GM12878 (cell line): ENCODE measurements at regions not wholly inside any gene's neighbourhood (a gene's known extent, or its start where the extent isn't known, plus 50 kb on each side); places are given as distances from the start of the nearest gene placed in this dataset.

Source experiments
- ATAC-seq: fragments of 200-7000 bp; cut with Tn5 transposase; 3 replicates; pipeline ENCODE4 v1.9.1; 2020; ENCODE audit warnings: mild to moderate bottlenecking, moderate library complexity
- BruUV-seq: library from RNA; stranded (reverse); fragments of 400-500 nt; replicated peaks from 2 replicates; lab custom pipeline; 2021; lab: Mats Ljungman, UMichigan
- CTCF ChIA-PET: fragments of 300-600 bp; sonication (Branson Sonifier 250); formaldehyde crosslinking; extraction: SDS; loops from one replicate; lab custom pipeline; 2021; ENCODE audit warnings: inconsistent platforms; lab: Yijun Ruan, JAX
- POLR2A ChIA-PET: fragments of 350-600 bp; formaldehyde crosslinking; extraction: SDS; loops from one replicate; lab custom pipeline; 2021; ENCODE audit warnings: inconsistent platforms; lab: Charles Lee
- RAD21 ChIA-PET: fragments of 300-600 bp; sonication (Branson Sonifier 250); formaldehyde crosslinking; loops from one replicate; lab custom pipeline; 2023; ENCODE audit warnings: antibody characterized with exemption; ENCODE audit not compliant: unreplicated experiment; lab: Charles Lee
- SMC1A ChIA-PET: fragments of 300-600 bp; sonication (Branson Sonifier 250); formaldehyde crosslinking; loops from one replicate; lab custom pipeline; 2023; ENCODE audit not compliant: unreplicated experiment, uncharacterized antibody; lab: Charles Lee
- DNase-seq: peaks from one replicate; pipeline ENCODE4 v3.0.0-alpha.2; 2011; ENCODE audit warnings: low read depth, low spot score
- FAIRE-seq: peaks from 3 replicates; lab custom pipeline; 2011; peaks lifted over from hg19 to GRCh38; lab: Jason Lieb, UNC
- H2AFZ ChIP-seq: 2 replicates; pipeline ENCODE4 v1.6.0; 2011; ENCODE audit warnings: low read depth, low read length, control low read depth; ENCODE audit not compliant: control insufficient read depth
- H3K27ac ChIP-seq: 2 replicates; pipeline ENCODE4 v1.5.1; 2011; ENCODE audit warnings: control low read depth; ENCODE audit not compliant: control insufficient read depth, insufficient read depth
- H3K27me3 ChIP-seq, 2 experiments: replicated peaks in 1 of 2; 2 replicates each; pipeline versions ENCODE4 v1.6.0 to v1.6.1; 2011; ENCODE audit warnings: low read length in 1 of 2; ENCODE audit not compliant: control insufficient read depth in 2 of 2, insufficient read depth in 2 of 2
- H3K36me3 ChIP-seq, 2 experiments: 2 replicates each; pipeline ENCODE4 v1.5.1; 2011; ENCODE audit warnings: low read length in 1 of 2; ENCODE audit not compliant: control insufficient read depth in 2 of 2, insufficient read depth in 2 of 2
- H3K4me1 ChIP-seq: 2 replicates; pipeline ENCODE4 v1.6.1; 2011; ENCODE audit warnings: mild to moderate bottlenecking, low read length, moderate library complexity, mixed read lengths; ENCODE audit not compliant: control insufficient read depth, insufficient read depth
- H3K4me2 ChIP-seq: 2 replicates; pipeline ENCODE4 v1.6.0; 2011; ENCODE audit warnings: control low read depth; ENCODE audit not compliant: control insufficient read depth, insufficient read depth
- H3K4me3 ChIP-seq: fragments of 200-600 bp; sonication (generic); 2 replicates; pipeline ENCODE4 v1.5.1; 2016
- H3K79me2 ChIP-seq: 2 replicates; pipeline ENCODE4 v1.6.0; 2011; ENCODE audit warnings: low read length; ENCODE audit not compliant: control insufficient read depth, insufficient read depth
- H3K9ac ChIP-seq: 2 replicates; pipeline ENCODE4 v1.8.0; 2011; ENCODE audit warnings: low read length, control low read depth, mixed read lengths; ENCODE audit not compliant: control insufficient read depth, insufficient read depth
- H3K9me3 ChIP-seq: replicated peaks from 3 replicates; pipeline ENCODE4 v1.5.1; 2011; ENCODE audit warnings: mild to moderate bottlenecking, low read length; ENCODE audit not compliant: control insufficient read depth, insufficient read depth
- H4K20me1 ChIP-seq: 2 replicates; pipeline ENCODE4 v1.6.0; 2011; ENCODE audit not compliant: control insufficient read depth, insufficient read depth
- BCL11A ChIP-seq: IDR thresholded peaks from 2 replicates; pipeline ENCODE4 v1.6.1; 2011; ENCODE audit warnings: low read depth, low read length
- BHLHE40 ChIP-seq, 2 experiments: fragments of 450-650 bp in 1 of 2; IDR thresholded peaks; 2 replicates each; pipeline ENCODE4 v1.6.1; 2011 to 2017; ENCODE audit warnings: low read depth in 2 of 2, borderline replicate concordance in 1 of 2, improper control_type of control experiment in 1 of 2, low read length in 1 of 2, mild to moderate bottlenecking in 1 of 2
- CHD4 ChIP-seq: fragments of 200-600 bp; sonication (generic); IDR thresholded peaks from 2 replicates; pipeline ENCODE4 v1.6.1; 2016; ENCODE audit warnings: mild to moderate bottlenecking
- ETV6 ChIP-seq, 2 experiments: fragments of 450-650 bp in 1 of 2; IDR thresholded peaks in 1 of 2; conservative IDR thresholded peaks in 1 of 2; 2 replicates each; pipeline ENCODE4 v1.6.1; 2014; ENCODE audit warnings: antibody characterized with exemption in 1 of 2, borderline replicate concordance in 1 of 2, low read depth in 1 of 2, mild to moderate bottlenecking in 1 of 2, moderate library complexity in 1 of 2
- HDAC2 ChIP-seq: fragments of 200-600 bp; sonication (generic); IDR thresholded peaks from 2 replicates; pipeline ENCODE4 v1.6.1; 2017
- HDGF ChIP-seq: fragments of 450-650 bp; IDR thresholded peaks from 2 replicates; pipeline ENCODE4 v1.6.1; 2016; ENCODE audit warnings: antibody characterized with exemption
- HSF1 ChIP-seq: fragments of 150-350 bp; IDR thresholded peaks from 2 replicates; pipeline ENCODE4 v1.6.1; 2014; ENCODE audit warnings: mild to moderate bottlenecking, low read depth, low read length
- IRF4 ChIP-seq: IDR thresholded peaks from 2 replicates; pipeline ENCODE4 v1.6.1; 2011; ENCODE audit warnings: low read depth, low read length
- RB1 ChIP-seq: fragments of 450-650 bp; formaldehyde crosslinking; IDR thresholded peaks from 2 replicates; pipeline ENCODE4 v1.6.1; 2017; ENCODE audit warnings: mild to moderate bottlenecking, borderline replicate concordance
- SMC3 ChIP-seq: IDR thresholded peaks from 2 replicates; pipeline ENCODE4 v1.6.1; 2011; ENCODE audit warnings: low read length, improper control_type of control experiment, borderline replicate concordance
- YY1 ChIP-seq: IDR thresholded peaks from 2 replicates; pipeline ENCODE4 v1.6.1; 2011; ENCODE audit warnings: low read depth, mild to moderate bottlenecking, low read length
- WGBS: methylation state at CpG from one replicate; pipeline ENCODE4 v1.1.6; 2016; ENCODE audit warnings: low lambda C conversion rate; ENCODE audit not compliant: insufficient replicate concordance, insufficient coverage; ENCODE audit errors: missing lambda C conversion rate; 5-methylcytosine and 5-hydroxymethylcytosine counted together
- in situ Hi-C: fragments of 300-500 bp; cut with MboI; formaldehyde crosslinking; loops from 9 replicates; pipeline ENCODE4 v1.14.3; 2018; ENCODE audit warnings: mixed read lengths
- intact Hi-C: fragments of 100-400 bp; cut with micrococcal nuclease; formaldehyde crosslinking; loops from one replicate; pipeline ENCODE4 v1.14.2; 2022; ENCODE audit not compliant: unreplicated experiment
- TF ChIP-seq, protein P1 (sequence below): fragments of 450-650 bp; formaldehyde crosslinking; IDR thresholded peaks from 2 replicates; pipeline ENCODE4 v1.5.0; 2022; ENCODE audit warnings: mild to moderate bottlenecking, missing genetic modification characterization
- TF ChIP-seq, protein P2 (sequence below): fragments of 450-650 bp; IDR thresholded peaks from 2 replicates; pipeline ENCODE4 v1.6.1; 2017; ENCODE audit warnings: low read depth, mild to moderate bottlenecking, moderate library complexity

- in situ Hi-C loops, result no loop called here
- Histone ChIP-seq H3K4me3 (no peak overlapping the region), H3K27me3 (no peaks in the 10 kb centered on the region; a peak in 1 of 4 replicates), H3K4me1 (no peaks in the 10 kb centered on the region), H2AFZ (no peak overlapping the region), H3K36me3 (no peaks in the 10 kb centered on the region), H3K79me2 (no peaks in the 10 kb centered on the region)
- SMC1A ChIA-PET, result interaction anchor here (1.0 kb wide), 1 partner anchor 26 kb away, joined by 3 read pairs; no protein-coding TSS in a partner anchor
- no peak for DNase-seq
- RAD21 ChIA-PET, result no interaction called here
- POLR2A ChIA-PET, result no interaction called here
- intact Hi-C loops, result no loop called here
- TF ChIP-seq ETV6 (conservative IDR thresholded peaks at IDR 0.05 in 1 of 2, IDR thresholded peaks at IDR 0.05 in 1 of 2; ENCODE audit: borderline replicate concordance in 1 of 2, low read depth in 1 of 2), result no peak
- TF ChIP-seq, protein P1, sequence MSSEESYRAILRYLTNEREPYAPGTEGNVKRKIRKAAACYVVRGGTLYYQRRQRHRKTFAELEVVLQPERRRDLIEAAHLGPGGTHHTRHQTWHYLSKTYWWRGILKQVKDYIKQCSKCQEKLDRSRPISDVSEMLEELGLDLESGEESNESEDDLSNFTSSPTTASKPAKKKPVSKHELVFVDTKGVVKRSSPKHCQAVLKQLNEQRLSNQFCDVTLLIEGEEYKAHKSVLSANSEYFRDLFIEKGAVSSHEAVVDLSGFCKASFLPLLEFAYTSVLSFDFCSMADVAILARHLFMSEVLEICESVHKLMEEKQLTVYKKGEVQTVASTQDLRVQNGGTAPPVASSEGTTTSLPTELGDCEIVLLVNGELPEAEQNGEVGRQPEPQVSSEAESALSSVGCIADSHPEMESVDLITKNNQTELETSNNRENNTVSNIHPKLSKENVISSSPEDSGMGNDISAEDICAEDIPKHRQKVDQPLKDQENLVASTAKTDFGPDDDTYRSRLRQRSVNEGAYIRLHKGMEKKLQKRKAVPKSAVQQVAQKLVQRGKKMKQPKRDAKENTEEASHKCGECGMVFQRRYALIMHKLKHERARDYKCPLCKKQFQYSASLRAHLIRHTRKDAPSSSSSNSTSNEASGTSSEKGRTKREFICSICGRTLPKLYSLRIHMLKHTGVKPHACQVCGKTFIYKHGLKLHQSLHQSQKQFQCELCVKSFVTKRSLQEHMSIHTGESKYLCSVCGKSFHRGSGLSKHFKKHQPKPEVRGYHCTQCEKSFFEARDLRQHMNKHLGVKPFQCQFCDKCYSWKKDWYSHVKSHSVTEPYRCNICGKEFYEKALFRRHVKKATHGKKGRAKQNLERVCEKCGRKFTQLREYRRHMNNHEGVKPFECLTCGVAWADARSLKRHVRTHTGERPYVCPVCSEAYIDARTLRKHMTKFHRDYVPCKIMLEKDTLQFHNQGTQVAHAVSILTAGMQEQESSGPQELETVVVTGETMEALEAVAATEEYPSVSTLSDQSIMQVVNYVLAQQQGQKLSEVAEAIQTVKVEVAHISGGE (CRISPR knock-in tag), result no peak
- no peak for TF ChIP-seq RB1
- no peak for TF ChIP-seq HDAC2
- no peak for TF ChIP-seq SMC3
- no peak for TF ChIP-seq HSF1
- no peak for TF ChIP-seq BCL11A
- no peak for TF ChIP-seq IRF4
- TF ChIP-seq, protein P2, sequence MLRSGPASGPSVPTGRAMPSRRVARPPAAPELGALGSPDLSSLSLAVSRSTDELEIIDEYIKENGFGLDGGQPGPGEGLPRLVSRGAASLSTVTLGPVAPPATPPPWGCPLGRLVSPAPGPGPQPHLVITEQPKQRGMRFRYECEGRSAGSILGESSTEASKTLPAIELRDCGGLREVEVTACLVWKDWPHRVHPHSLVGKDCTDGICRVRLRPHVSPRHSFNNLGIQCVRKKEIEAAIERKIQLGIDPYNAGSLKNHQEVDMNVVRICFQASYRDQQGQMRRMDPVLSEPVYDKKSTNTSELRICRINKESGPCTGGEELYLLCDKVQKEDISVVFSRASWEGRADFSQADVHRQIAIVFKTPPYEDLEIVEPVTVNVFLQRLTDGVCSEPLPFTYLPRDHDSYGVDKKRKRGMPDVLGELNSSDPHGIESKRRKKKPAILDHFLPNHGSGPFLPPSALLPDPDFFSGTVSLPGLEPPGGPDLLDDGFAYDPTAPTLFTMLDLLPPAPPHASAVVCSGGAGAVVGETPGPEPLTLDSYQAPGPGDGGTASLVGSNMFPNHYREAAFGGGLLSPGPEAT, result no peak
- no peak for TF ChIP-seq HDGF
- no peak for TF ChIP-seq BHLHE40 (IDR thresholded peaks at IDR 0.05; ENCODE audit: borderline replicate concordance in 1 of 2, low read depth in 2 of 2, low read length in 1 of 2)
- no peak for TF ChIP-seq YY1
- no peak for TF ChIP-seq CHD4
- TF ChIP-seq, all 136 proteins: peak for 0
- CTCF ChIA-PET, result no interaction called here
- 30% methylated on average over 8 of the region's 8 CpGs for WGBS
- no peak for ATAC-seq
- FAIRE-seq, result no peak
- Histone ChIP-seq H3K9me3 (no peaks in the 10 kb centered on the region), H3K27ac (no peak overlapping the region), H3K9ac (no peak overlapping the region), H4K20me1 (no peaks in the 10 kb centered on the region), H3K4me2 (no peak overlapping the region)
- BruUV-seq, result no TSS peak
Observed at GRCh38 chr7:69162931-69163670, 435.2 kb upstream of the AUTS2 start.
